ENCODE measurements at regions not wholly inside any gene's neighbourhood (a gene's known extent, or its start where the extent isn't known, plus 50 kb on each side); places are given as distances from the start of the nearest gene placed in this dataset.
"Not testable (repeated sequence)": the region's sequence is repeated elsewhere in the genome, so short reads cannot be mapped to it uniquely, and the experiment has no call there.

DNA sequence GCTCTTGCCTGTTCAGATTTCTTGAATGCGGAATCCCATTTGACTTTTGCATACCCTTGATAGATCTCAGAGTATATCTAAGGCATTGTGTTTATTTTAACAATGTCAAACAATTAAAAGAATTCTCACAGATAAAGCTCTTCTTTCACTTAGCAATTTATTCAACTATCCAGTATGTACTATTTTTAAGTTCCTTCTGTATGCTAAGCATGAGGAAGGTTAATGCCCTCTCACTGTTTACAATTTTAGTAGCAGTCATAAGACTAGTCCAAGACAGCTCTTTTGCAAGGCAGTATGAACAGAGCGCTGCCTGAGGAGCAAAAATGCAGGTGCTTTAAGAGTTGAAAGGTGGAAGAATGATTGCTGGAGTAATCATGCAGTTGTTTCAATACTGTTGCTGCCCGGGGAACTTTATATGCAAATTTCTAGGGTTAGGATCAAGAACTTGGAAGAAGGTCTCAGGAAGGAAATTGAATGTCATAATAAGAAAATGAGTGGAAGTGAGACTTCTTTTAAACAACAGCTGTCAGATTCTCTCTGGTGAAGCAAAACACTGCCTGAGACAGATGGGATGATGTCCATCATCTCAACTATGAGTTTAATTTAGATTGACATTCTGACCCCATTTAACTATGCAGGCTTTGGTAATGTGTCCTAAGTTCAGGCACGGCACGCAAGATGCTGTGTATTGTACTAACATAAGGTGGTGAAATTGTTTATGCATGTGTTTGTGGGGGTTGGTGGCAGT is 1303.5 kb upstream of the CITED2 start:
- Mint-ChIP-seq H3K27ac (no peak overlapping the region), H3K9me3 (peaks cover 3% of the 10 kb centered on the region), H3K4me3 (no peak overlapping the region), H3K36me3 (no peaks in the 10 kb centered on the region), H3K4me1 (no peaks in the 10 kb centered on the region)
- DNase-seq (ENCODE audit: low spot score in 2 of 2) (no peak), ATAC-seq (no peak)

DNA sequence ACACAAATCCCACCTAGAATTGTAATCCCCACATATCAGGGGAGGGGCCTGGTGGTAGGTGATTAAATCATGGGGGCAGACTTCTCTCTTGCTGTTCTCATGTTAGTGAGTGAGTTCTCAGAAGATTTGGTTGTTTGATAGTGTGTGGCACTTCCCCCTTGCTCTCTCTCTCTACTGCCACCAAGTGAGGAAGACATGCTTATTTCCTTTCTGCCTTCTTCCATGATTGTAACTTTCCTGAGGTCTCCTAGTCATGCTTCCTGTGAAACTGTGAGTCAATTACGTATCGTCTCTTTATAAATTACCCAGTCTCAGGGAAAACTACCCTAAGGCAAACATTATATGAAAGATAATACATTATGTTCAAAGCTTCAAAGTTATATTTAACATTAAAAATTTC is 1297.5 kb upstream of the CITED2 start:
- Mint-ChIP-seq H3K4me1 (peaks cover 5% of the 10 kb centered on the region), H3K36me3 (no peaks in the 10 kb centered on the region), H3K9me3 (peaks cover 3% of the 10 kb centered on the region), H3K27ac (no peak overlapping the region), H3K4me3 (no peak overlapping the region)
- DNase-seq (ENCODE audit: low spot score in 2 of 2) (no peak), ATAC-seq (peak; percentile 37)

DNA sequence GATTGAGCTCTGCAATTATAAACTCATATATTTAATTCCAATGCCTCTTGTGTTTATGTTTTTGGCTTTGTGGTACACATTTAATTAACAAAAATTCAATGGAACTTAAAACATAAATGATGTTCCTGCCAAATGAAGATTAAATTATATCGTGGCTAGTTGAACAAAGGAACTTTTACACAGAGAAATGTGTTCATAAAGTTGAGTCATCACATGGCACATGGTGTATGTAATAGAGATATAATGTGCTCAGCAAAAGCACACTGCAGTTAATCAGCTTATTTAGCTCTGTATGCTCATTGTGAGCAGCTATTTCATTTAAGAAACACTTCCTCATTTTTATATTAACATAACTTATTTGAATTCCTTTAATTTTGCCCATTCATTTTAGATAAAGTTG is 1295.6 kb upstream of the CITED2 start:
- H3K9me3 Mint-ChIP-seq = peaks cover 3% of the 10 kb centered on the region
- ATAC-seq = no peak
- H3K27ac Mint-ChIP-seq = no peak overlapping the region
- no peak for DNase-seq (ENCODE audit: low spot score in 2 of 2)
- H3K36me3 Mint-ChIP-seq = no peaks in the 10 kb centered on the region
- peaks cover 5% of the 10 kb centered on the region for H3K4me1 Mint-ChIP-seq
- H3K4me3 Mint-ChIP-seq = no peak overlapping the region

GRCh38 chr6:140669321-140669720 is 1294.9 kb upstream of the CITED2 start:
- Mint-ChIP-seq H3K27ac (no peak overlapping the region), H3K4me3 (no peak overlapping the region), H3K36me3 (no peaks in the 10 kb centered on the region), H3K9me3 (peaks cover 3% of the 10 kb centered on the region), H3K4me1 (peaks cover 5% of the 10 kb centered on the region)
- no peak for ATAC-seq
- DNase-seq (ENCODE audit: low spot score in 2 of 2) = no peak

GRCh38 chr6:140663772-140664171 is 1289.3 kb upstream of the CITED2 start:
- Mint-ChIP-seq H3K27ac (no peak overlapping the region), H3K4me3 (no peak overlapping the region), H3K9me3 (no peaks in the 10 kb centered on the region), H3K4me1 (no peaks in the 10 kb centered on the region), H3K36me3 (no peaks in the 10 kb centered on the region)
- ATAC-seq = no peak
- no peak for DNase-seq (ENCODE audit: low spot score in 2 of 2)

DNA sequence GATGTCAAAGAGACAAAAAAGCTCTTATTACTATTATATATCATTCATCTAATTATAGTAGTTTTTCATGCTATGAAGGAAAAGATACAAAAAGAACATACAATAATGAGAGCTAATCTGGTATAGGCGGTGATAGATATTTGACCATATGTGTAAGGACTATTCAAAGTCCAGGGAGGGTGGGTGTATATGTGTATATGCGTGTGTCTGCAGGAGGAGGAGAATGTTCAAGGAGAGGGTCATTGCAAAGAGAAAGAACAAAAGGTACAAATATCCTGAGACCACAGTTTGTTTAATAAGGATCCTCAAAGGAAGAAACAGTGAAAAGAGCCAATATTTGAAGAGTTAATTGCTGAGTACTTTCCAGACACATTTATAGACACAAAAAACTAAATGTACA is 1288.6 kb upstream of the CITED2 start:
- no peaks in the 10 kb centered on the region for H3K4me1 Mint-ChIP-seq
- H3K4me3 Mint-ChIP-seq = no peak overlapping the region
- H3K36me3 Mint-ChIP-seq = no peaks in the 10 kb centered on the region

GRCh38 chr6:140661691-140662090 is 1287.2 kb upstream of the CITED2 start:
- no peak for ATAC-seq
- no peak overlapping the region for H3K27ac Mint-ChIP-seq
- H3K9me3 Mint-ChIP-seq = no peaks in the 10 kb centered on the region
- H3K4me1 Mint-ChIP-seq = no peaks in the 10 kb centered on the region
- H3K4me3 Mint-ChIP-seq = no peak overlapping the region
- DNase-seq (ENCODE audit: low spot score in 2 of 2) = no peak
- no peaks in the 10 kb centered on the region for H3K36me3 Mint-ChIP-seq

More for the DNA sequence above, 1288.6 kb upstream of the CITED2 start:
- Mint-ChIP-seq H3K9me3 (no peaks in the 10 kb centered on the region), H3K27ac (no peak overlapping the region)
- ATAC-seq (no peak), DNase-seq (ENCODE audit: low spot score in 2 of 2) (no peak)

DNA sequence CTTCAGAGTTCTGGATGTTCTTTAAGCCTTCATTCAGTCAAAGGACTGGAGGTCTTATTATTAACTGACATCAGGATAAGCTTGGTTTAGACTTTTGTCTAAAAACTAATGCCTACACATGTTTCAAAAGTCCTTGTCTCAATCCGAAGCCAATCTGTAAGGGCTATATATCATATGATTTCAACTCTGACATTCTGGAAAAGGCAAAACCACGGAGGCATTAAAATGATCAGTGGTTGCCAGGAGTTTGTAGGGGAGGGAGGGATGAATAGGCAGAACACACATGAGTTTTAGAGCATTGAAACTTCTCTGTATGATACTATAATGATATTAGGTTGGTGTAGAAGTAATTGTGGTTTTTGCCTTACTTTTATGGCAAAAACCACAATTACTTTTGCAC is 1285.8 kb upstream of the CITED2 start:
- Mint-ChIP-seq H3K36me3 (no peaks in the 10 kb centered on the region), H3K4me3 (no peak overlapping the region), H3K9me3 (no peaks in the 10 kb centered on the region), H3K4me1 (no peaks in the 10 kb centered on the region), H3K27ac (no peak overlapping the region)
- ATAC-seq (no peak), DNase-seq (ENCODE audit: low spot score in 2 of 2) (no peak)

DNA sequence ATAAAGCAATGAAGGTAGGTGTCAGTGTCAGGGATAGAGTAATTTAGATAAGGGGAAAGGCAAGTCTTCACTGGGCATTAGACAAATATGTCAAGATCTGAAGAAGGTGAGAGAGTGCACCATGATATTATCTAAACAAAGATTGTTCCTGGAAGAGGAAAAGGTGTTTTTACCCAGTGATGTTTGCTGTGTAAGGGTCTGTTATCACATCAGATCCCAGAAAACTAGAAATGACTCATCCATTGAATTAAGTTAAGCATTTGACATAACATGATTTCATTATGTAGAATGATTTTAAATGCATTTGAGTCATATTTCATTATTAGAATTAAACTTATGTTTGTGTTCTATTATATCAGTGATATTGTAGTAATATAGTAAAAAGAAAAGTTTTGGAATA is 1279.5 kb upstream of the CITED2 start:
- no peak overlapping the region for H3K4me3 Mint-ChIP-seq

DNA sequence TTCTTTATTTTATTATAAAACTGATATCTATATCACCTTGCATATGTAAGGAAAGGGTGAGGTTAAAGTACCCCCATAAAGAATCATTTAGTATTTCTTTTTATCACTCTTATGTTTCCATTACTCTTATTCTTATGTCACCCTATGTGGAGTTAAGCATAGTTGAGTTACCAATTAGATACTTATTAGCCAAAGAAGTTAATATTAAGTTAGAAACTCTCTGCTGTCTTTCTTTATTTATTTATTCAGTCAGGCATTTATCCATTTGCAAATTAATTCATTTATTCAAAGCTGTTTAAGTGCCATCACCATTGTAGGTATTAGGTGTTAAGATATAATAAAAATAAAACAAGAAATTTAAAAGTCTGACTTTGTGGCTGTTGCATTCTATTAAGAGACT is 1279.1 kb upstream of the CITED2 start:
- Mint-ChIP-seq H3K4me3 (no peak overlapping the region), H3K4me1 (no peaks in the 10 kb centered on the region), H3K9me3 (no peaks in the 10 kb centered on the region), H3K36me3 (no peaks in the 10 kb centered on the region), H3K27ac (no peak overlapping the region)
- ATAC-seq (no peak), DNase-seq (ENCODE audit: low spot score in 2 of 2) (no peak)

More for the DNA sequence above, 1279.5 kb upstream of the CITED2 start:
- Mint-ChIP-seq H3K36me3 (no peaks in the 10 kb centered on the region), H3K27ac (no peak overlapping the region), H3K4me1 (no peaks in the 10 kb centered on the region), H3K9me3 (no peaks in the 10 kb centered on the region)
- ATAC-seq = no peak
- DNase-seq (ENCODE audit: low spot score in 2 of 2) = no peak

DNA sequence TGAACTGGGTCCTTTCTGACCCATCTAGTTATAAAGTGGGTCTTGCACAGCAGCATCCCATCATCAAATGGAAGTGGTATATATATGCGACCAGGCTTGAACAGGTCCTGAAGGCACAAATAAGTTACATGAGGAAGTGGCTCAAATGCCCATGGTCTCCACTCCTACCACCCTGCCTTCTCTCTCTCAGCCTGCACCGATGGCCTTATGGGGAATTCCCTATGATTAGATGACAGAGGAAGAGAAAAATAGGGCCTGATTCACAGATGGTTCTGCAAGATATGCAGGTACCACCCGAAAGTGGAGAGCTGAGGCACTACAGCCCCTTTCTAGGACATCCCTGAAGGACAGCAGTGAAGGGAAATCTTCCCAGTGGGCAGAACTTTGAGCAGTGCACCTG is 1275.1 kb upstream of the CITED2 start:
- H3K4me1 Mint-ChIP-seq; H3K27ac Mint-ChIP-seq; DNase-seq (ENCODE audit: low spot score in 2 of 2); H3K36me3 Mint-ChIP-seq; ATAC-seq; H3K9me3 Mint-ChIP-seq; H3K4me3 Mint-ChIP-seq: not testable (repeated sequence)

- not testable (repeated sequence) for H3K27ac Mint-ChIP-seq; ATAC-seq; H3K4me3 Mint-ChIP-seq; H3K4me1 Mint-ChIP-seq; H3K36me3 Mint-ChIP-seq; DNase-seq (ENCODE audit: low spot score in 2 of 2); H3K9me3 Mint-ChIP-seq
These were observed 1272.9 kb upstream of the CITED2 start for GRCh38 chr6:140647322-140647721.

GRCh38 chr6:140644017-140644416 is 1269.6 kb upstream of the CITED2 start:
- H3K36me3 Mint-ChIP-seq = no peaks in the 10 kb centered on the region
- H3K27ac Mint-ChIP-seq = no peak overlapping the region

DNA sequence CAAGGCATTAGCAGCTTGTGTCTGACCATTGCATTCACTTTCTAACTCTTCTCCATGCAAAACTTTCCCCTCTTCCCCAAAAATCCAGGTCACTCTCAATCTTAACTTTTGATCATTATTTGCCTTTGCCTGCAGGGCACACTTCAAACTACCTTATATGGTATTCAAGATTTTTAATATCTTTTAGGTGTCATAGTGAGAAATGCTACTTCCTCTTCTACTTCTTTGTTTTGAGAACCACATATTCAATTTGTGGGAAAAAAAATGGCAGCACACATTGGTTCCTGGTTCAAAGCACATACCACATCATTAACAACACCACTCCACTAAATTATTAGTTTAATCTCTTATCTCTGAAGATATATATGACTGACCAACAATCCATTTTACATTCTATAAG is 1267.0 kb upstream of the CITED2 start:
- no peak overlapping the region for H3K4me3 Mint-ChIP-seq
- H3K27ac Mint-ChIP-seq = no peak overlapping the region
- no peaks in the 10 kb centered on the region for H3K4me1 Mint-ChIP-seq
- H3K9me3 Mint-ChIP-seq = peaks cover 2% of the 10 kb centered on the region
- no peak for DNase-seq (ENCODE audit: low spot score in 2 of 2)
- no peaks in the 10 kb centered on the region for H3K36me3 Mint-ChIP-seq
- no peak for ATAC-seq

More at GRCh38 chr6:140644017-140644416, 1269.6 kb upstream of the CITED2 start:
- ATAC-seq = no peak
- no peak for DNase-seq (ENCODE audit: low spot score in 2 of 2)
- Mint-ChIP-seq H3K4me3 (no peak overlapping the region), H3K9me3 (peaks cover 2% of the 10 kb centered on the region), H3K4me1 (no peaks in the 10 kb centered on the region)

GRCh38 chr6:140636908-140637402 is 1262.5 kb upstream of the CITED2 start:
- ATAC-seq (no peak), DNase-seq (ENCODE audit: low spot score in 2 of 2) (no peak)
- H3K9me3 Mint-ChIP-seq = peaks cover 2% of the 10 kb centered on the region
- H3K36me3 Mint-ChIP-seq = no peaks in the 10 kb centered on the region
- H3K27ac Mint-ChIP-seq = no peak overlapping the region
- no peak overlapping the region for H3K4me3 Mint-ChIP-seq
- H3K4me1 Mint-ChIP-seq = no peaks in the 10 kb centered on the region

DNA sequence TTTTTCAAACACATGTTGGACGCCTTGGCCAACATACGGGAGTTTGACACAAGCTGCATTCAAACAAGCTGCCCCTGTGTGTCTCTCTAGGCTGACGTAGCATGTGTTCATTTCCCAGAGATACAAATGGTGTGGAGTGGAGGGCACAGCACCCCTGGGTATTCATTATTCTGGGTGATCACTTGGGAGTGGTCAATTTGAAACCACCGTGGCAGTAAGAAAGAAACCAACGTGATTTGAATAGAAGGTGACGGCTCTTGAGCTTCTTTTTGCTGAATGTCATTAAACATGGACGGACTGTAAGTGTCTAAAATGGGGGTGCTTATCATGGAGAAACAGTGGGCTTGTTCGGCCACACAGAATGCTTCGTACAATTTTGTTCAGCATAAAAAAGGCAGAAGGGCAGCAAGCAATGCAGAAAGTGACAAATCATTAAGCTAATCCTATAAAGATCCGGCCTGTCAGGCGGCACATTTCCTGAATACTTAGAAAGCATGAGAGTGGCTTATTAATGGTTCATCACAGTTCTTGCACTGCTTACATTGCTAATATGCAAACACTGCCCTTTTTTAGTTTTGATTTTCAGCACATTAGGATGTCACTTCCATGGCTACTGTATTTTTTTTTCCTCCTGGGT is 1261.9 kb upstream of the CITED2 start:
- H3K36me3 Mint-ChIP-seq = no peaks in the 10 kb centered on the region
- ATAC-seq (no peak), DNase-seq (ENCODE audit: low spot score in 2 of 2) (no peak)
- H3K4me3 Mint-ChIP-seq = no peak overlapping the region
- H3K27ac Mint-ChIP-seq = no peak overlapping the region
- no peaks in the 10 kb centered on the region for H3K4me1 Mint-ChIP-seq
- H3K9me3 Mint-ChIP-seq = peaks cover 2% of the 10 kb centered on the region
